HEK293 (cell line): ENCODE measurements at regions not wholly inside any gene's neighbourhood (a gene's known extent, or its start where the extent isn't known, plus 50 kb on each side); places are given as distances from the start of the nearest gene placed in this dataset.

Source experiments
- CTCF ChIA-PET: fragments of 350-600 bp; formaldehyde crosslinking; extraction: SDS; loops from one replicate; lab custom pipeline; 2021; ENCODE audit warnings: antibody characterized with exemption; lab: Yijun Ruan, JAX
- POLR2A ChIA-PET: fragments of 300-600 bp; formaldehyde crosslinking; extraction: SDS; loops from one replicate; lab custom pipeline; 2020; ENCODE audit warnings: antibody characterized with exemption, inconsistent platforms; lab: Yijun Ruan, JAX
- H3K27ac ChIP-seq: fragments of 200-500 bp; sonication (Bioruptor generic); 2 replicates; pipeline ENCODE4 v1.5.1; 2014; ENCODE audit warnings: low read depth, low read length, control low read depth, inconsistent platforms; ENCODE audit errors: extremely low read depth
- H3K36me3 ChIP-seq, 2 experiments: fragments of 200-500 bp in 1 of 2; sonication (Bioruptor generic) in 1 of 2; 1 replicate in 1 of 2; 2 replicates in 1 of 2; pipeline ENCODE4 v1.5.1; 2014 to 2017; ENCODE audit warnings: inconsistent platforms in 2 of 2, low read length in 2 of 2; ENCODE audit not compliant: control insufficient read depth in 2 of 2, insufficient read depth in 1 of 2
- H3K4me1 ChIP-seq: fragments of 200-500 bp; sonication (Bioruptor generic); 2 replicates; pipeline ENCODE4 v1.5.1; 2014; ENCODE audit warnings: mild to moderate bottlenecking, low read length, inconsistent platforms; ENCODE audit not compliant: control insufficient read depth, insufficient read depth
- H3K4me3 ChIP-seq: 2 replicates; pipeline ENCODE4 v1.5.1; 2011; ENCODE audit warnings: low read depth, mild to moderate bottlenecking, control low read depth, low read length, moderate library complexity
- H3K9me3 ChIP-seq: fragments of 200-500 bp; sonication (Bioruptor generic); 2 replicates; pipeline ENCODE4 v1.5.1; 2014; ENCODE audit warnings: low read depth, low read length, inconsistent platforms; ENCODE audit not compliant: control insufficient read depth, insufficient read depth
- GFI1B ChIP-seq: fragments of 450-650 bp; formaldehyde crosslinking; IDR thresholded peaks from 2 replicates; pipeline ENCODE4 v1.5.1; 2016; ENCODE audit warnings: missing biosample characterization, missing genetic modification characterization
- GLI2 ChIP-seq: fragments of 450-650 bp; formaldehyde crosslinking; IDR thresholded peaks from 2 replicates; pipeline ENCODE4; 2017; ENCODE audit warnings: missing biosample characterization, missing genetic modification characterization, low read depth, borderline replicate concordance
- IKZF3 ChIP-seq: fragments of 450-650 bp; IDR thresholded peaks from 2 replicates; pipeline ENCODE4 v1.5.0; 2018; ENCODE audit warnings: missing biosample characterization, mild to moderate bottlenecking, missing genetic modification characterization, moderate library complexity
- MZF1 ChIP-seq: fragments of 450-650 bp; formaldehyde crosslinking; IDR thresholded peaks from 2 replicates; pipeline ENCODE4 v1.5.1; 2017; ENCODE audit warnings: missing biosample characterization, missing genetic modification characterization, borderline replicate concordance
- OVOL3 ChIP-seq: fragments of 450-650 bp; formaldehyde crosslinking; IDR thresholded peaks from 2 replicates; pipeline ENCODE4 v1.5.1; 2016; ENCODE audit warnings: missing biosample characterization, missing genetic modification characterization
- TRIM28 ChIP-seq: IDR thresholded peaks from 2 replicates; pipeline ENCODE4 v1.6.1; 2011; ENCODE audit warnings: low read length, control low read depth, borderline replicate concordance
- ZBTB7A ChIP-seq: fragments of 450-650 bp; formaldehyde crosslinking; IDR thresholded peaks from 2 replicates; pipeline ENCODE4 v1.5.1; 2016; ENCODE audit warnings: low read depth, missing biosample characterization, missing genetic modification characterization
- ZNF133 ChIP-seq: fragments of 450-650 bp; formaldehyde crosslinking; IDR thresholded peaks from 2 replicates; pipeline ENCODE4 v1.5.1; 2016; ENCODE audit warnings: missing biosample characterization, missing genetic modification characterization
- ZNF175 ChIP-seq: fragments of 450-650 bp; formaldehyde crosslinking; IDR thresholded peaks from 2 replicates; pipeline ENCODE4 v1.5.1; 2016; ENCODE audit warnings: missing biosample characterization, missing genetic modification characterization
- ZNF248 ChIP-seq: fragments of 450-650 bp; formaldehyde crosslinking; IDR thresholded peaks from 2 replicates; pipeline ENCODE4 v1.5.1; 2017; ENCODE audit warnings: missing biosample characterization, missing genetic modification characterization
- ZNF292 ChIP-seq: fragments of 450-650 bp; formaldehyde crosslinking; IDR thresholded peaks from 2 replicates; pipeline ENCODE4 v1.5.1; 2016; ENCODE audit warnings: low read depth, missing biosample characterization, missing genetic modification characterization, borderline replicate concordance
- ZNF302 ChIP-seq: fragments of 450-650 bp; formaldehyde crosslinking; IDR thresholded peaks from 2 replicates; pipeline ENCODE4 v1.5.1; 2016; ENCODE audit warnings: missing biosample characterization, missing genetic modification characterization, low read depth
- ZNF335 ChIP-seq: fragments of 450-650 bp; formaldehyde crosslinking; conservative IDR thresholded peaks from 2 replicates; pipeline ENCODE4 v1.5.1; 2016; ENCODE audit warnings: missing biosample characterization, missing genetic modification characterization
- ZNF37A ChIP-seq: fragments of 450-650 bp; IDR thresholded peaks from 2 replicates; pipeline ENCODE4 v1.5.1; 2018; ENCODE audit warnings: missing biosample characterization, missing genetic modification characterization
- ZNF426 ChIP-seq: fragments of 450-650 bp; formaldehyde crosslinking; IDR thresholded peaks from 2 replicates; pipeline ENCODE4 v1.5.1; 2017; ENCODE audit warnings: missing biosample characterization, missing genetic modification characterization, mild to moderate bottlenecking, inconsistent platforms, moderate library complexity
- ZNF561 ChIP-seq: fragments of 450-650 bp; IDR thresholded peaks from 2 replicates; pipeline ENCODE4 v1.5.1; 2018; ENCODE audit warnings: missing biosample characterization, missing genetic modification characterization, borderline replicate concordance
- ZNF658 ChIP-seq: fragments of 450-650 bp; formaldehyde crosslinking; IDR thresholded peaks from 2 replicates; pipeline ENCODE4; 2016; ENCODE audit warnings: missing biosample characterization, missing genetic modification characterization
- ZNF677 ChIP-seq: fragments of 450-650 bp; IDR thresholded peaks from 2 replicates; pipeline ENCODE4 v1.5.0; 2018; ENCODE audit warnings: missing biosample characterization, mild to moderate bottlenecking, missing genetic modification characterization, moderate library complexity
- ZNF776 ChIP-seq: fragments of 450-650 bp; formaldehyde crosslinking; IDR thresholded peaks from 2 replicates; pipeline ENCODE4 v1.5.0; 2017; ENCODE audit warnings: missing biosample characterization, missing genetic modification characterization, borderline replicate concordance
- TF ChIP-seq, protein P1 (sequence below): fragments of 450-650 bp; formaldehyde crosslinking; IDR thresholded peaks from 2 replicates; pipeline ENCODE4 v1.5.1; 2016; ENCODE audit warnings: missing biosample characterization, missing genetic modification characterization, low read depth
- TF ChIP-seq, protein P2 (sequence below): fragments of 450-650 bp; formaldehyde crosslinking; IDR thresholded peaks from 2 replicates; pipeline ENCODE4 v1.5.1; 2017; ENCODE audit warnings: missing biosample characterization, missing genetic modification characterization
- TF ChIP-seq, protein P3 (sequence below): fragments of 450-650 bp; formaldehyde crosslinking; IDR thresholded peaks from 2 replicates; pipeline ENCODE4 v1.5.1; 2016; ENCODE audit warnings: missing biosample characterization, missing genetic modification characterization
- TF ChIP-seq, protein P4 (sequence below): fragments of 450-650 bp; formaldehyde crosslinking; IDR thresholded peaks from 2 replicates; pipeline ENCODE4 v1.5.1; 2016; ENCODE audit warnings: missing biosample characterization, missing genetic modification characterization

DNA sequence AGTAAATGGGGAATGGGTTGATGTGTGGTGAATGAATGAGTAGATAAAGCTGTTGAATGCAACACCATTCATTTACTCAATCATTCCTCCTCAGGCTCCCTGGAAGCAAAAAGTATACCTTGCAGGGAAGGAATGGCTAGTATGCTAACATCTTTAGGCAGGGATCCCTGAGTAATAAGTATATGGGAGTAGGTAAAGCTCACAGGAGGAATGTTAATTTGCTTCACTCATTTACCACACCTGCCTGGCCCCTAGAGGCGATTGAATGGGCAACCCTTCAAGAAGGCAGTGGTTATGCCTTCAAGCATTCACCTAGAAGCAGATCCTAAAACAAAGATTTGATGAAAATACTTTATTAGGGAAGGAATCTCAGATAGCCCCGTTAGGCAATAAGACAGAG, 208.7 kb upstream of the GADL1 start (continued):
- TF ChIP-seq, protein P1, sequence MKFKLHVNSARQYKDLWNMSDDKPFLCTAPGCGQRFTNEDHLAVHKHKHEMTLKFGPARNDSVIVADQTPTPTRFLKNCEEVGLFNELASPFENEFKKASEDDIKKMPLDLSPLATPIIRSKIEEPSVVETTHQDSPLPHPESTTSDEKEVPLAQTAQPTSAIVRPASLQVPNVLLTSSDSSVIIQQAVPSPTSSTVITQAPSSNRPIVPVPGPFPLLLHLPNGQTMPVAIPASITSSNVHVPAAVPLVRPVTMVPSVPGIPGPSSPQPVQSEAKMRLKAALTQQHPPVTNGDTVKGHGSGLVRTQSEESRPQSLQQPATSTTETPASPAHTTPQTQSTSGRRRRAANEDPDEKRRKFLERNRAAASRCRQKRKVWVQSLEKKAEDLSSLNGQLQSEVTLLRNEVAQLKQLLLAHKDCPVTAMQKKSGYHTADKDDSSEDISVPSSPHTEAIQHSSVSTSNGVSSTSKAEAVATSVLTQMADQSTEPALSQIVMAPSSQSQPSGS (tag by site-specific recombination): no peak
- no peak for TF ChIP-seq MZF1 (tag by site-specific recombination)

DNA sequence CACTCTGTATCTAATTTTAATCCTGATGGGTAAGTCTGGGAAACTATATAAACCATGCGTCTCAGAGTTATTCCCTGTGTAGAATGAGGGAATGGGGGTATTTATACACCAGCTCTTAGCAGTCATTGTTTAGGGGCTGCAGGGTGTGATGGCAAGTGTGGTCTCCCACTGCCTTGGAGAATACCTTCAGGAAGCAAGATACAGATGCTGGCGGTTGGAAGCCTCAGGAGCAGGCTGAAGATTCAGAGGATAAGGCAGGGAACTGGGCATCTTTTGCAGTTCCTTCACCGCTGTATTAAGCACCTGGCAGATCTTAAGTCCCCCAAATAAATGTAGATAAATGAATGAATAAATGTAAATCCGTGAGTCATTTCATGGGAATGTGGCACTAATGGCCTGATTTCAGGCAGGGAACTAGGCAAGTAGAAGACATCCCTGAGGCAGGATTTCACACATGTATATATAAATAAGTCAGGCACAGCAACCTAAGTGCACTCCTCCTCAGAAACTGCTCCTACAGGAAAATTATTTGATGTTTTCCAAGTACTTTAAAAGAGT, 209.2 kb upstream of the GADL1 start:
- H3K9me3 ChIP-seq: no peaks in the 10 kb centered on the region
- ChIA-PET POLR2A (no interaction called here), CTCF (no interaction called here)
- TF ChIP-seq, protein P2, sequence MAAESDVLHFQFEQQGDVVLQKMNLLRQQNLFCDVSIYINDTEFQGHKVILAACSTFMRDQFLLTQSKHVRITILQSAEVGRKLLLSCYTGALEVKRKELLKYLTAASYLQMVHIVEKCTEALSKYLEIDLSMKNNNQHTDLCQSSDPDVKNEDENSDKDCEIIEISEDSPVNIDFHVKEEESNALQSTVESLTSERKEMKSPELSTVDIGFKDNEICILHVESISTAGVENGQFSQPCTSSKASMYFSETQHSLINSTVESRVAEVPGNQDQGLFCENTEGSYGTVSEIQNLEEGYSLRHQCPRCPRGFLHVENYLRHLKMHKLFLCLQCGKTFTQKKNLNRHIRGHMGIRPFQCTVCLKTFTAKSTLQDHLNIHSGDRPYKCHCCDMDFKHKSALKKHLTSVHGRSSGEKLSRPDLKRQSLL (tag by site-specific recombination): no peak
- TF ChIP-seq ZNF175 (tag by site-specific recombination): no peak
- no peak for TF ChIP-seq OVOL3 (tag by site-specific recombination)
- TF ChIP-seq ZNF37A (tag by site-specific recombination): 0 out of 2 replicates have a peak, but pooled peaks have one; percentile 32
- no peak for TF ChIP-seq TRIM28
- TF ChIP-seq, protein P3, sequence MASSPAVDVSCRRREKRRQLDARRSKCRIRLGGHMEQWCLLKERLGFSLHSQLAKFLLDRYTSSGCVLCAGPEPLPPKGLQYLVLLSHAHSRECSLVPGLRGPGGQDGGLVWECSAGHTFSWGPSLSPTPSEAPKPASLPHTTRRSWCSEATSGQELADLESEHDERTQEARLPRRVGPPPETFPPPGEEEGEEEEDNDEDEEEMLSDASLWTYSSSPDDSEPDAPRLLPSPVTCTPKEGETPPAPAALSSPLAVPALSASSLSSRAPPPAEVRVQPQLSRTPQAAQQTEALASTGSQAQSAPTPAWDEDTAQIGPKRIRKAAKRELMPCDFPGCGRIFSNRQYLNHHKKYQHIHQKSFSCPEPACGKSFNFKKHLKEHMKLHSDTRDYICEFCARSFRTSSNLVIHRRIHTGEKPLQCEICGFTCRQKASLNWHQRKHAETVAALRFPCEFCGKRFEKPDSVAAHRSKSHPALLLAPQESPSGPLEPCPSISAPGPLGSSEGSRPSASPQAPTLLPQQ (tag by site-specific recombination): no peak
- TF ChIP-seq ZBTB7A (tag by site-specific recombination): no peak
- no peak overlapping the region for H3K4me3 ChIP-seq
- no peak overlapping the region for H3K27ac ChIP-seq
- H3K4me1 ChIP-seq: no peaks in the 10 kb centered on the region
- no peaks in the 10 kb centered on the region for H3K36me3 ChIP-seq

DNA sequence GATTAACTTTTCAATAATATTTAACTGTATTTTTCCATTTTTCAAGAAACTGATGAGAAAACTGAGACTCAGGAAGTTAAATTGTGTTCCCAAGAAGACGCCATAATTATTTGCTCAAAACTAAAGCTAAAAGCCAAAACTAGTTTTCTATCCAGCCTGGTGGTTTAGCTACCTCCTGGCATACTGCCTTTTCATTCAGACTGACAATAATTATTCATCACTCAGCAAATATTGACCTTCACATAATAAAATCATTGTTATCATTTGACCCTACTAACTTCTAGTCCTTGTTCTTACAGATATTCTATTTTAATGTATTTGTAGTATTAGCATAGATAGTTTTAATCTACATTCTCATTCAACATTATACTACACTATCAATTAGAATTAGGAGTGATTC, 210.6 kb upstream of the GADL1 start:
- TF ChIP-seq ZNF776 (tag by site-specific recombination): no peak
- TF ChIP-seq ZNF426 (tag by site-specific recombination): no peak
- no peak for TF ChIP-seq IKZF3 (tag by site-specific recombination)
- TF ChIP-seq ZNF335 (tag by site-specific recombination): no peak
- no peak for TF ChIP-seq GLI2 (tag by site-specific recombination)
- no peak for TF ChIP-seq ZNF248
- no peak for TF ChIP-seq ZNF658 (tag by site-specific recombination)
- TF ChIP-seq GFI1B (tag by site-specific recombination): no peak
- TF ChIP-seq, protein P4, sequence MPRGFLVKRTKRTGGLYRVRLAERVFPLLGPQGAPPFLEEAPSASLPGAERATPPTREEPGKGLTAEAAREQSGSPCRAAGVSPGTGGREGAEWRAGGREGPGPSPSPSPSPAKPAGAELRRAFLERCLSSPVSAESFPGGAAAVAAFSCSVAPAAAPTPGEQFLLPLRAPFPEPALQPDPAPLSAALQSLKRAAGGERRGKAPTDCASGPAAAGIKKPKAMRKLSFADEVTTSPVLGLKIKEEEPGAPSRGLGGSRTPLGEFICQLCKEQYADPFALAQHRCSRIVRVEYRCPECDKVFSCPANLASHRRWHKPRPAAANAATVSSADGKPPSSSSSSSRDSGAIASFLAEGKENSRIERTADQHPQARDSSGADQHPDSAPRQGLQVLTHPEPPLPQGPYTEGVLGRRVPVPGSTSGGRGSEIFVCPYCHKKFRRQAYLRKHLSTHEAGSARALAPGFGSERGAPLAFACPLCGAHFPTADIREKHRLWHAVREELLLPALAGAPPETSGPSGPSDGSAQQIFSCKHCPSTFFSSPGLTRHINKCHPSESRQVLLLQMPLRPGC: no peak
- no peak for TF ChIP-seq ZNF292
- no peak for TF ChIP-seq ZNF561 (tag by site-specific recombination)
- TF ChIP-seq ZNF302 (tag by site-specific recombination): no peak
- TF ChIP-seq ZNF133 (tag by site-specific recombination): no peak
- no peak for TF ChIP-seq ZNF677

More for the DNA sequence above, 210.6 kb upstream of the GADL1 start:
- POLR2A ChIA-PET: no interaction called here
- H3K4me1 ChIP-seq: no peaks in the 10 kb centered on the region
- H3K4me3 ChIP-seq: no peak overlapping the region
- H3K9me3 ChIP-seq: no peaks in the 10 kb centered on the region
- CTCF ChIA-PET: no interaction called here
- no peaks in the 10 kb centered on the region for H3K36me3 ChIP-seq
- H3K27ac ChIP-seq: no peak overlapping the region
